ENCODE measurements at regions not wholly inside any gene's neighbourhood (a gene's known extent, or its start where the extent isn't known, plus 50 kb on each side); places are given as distances from the start of the nearest gene placed in this dataset.

GRCh38 chr14:44448951-44449358 lies 58.1 kb downstream of the FSCB start:
- TF ChIP-seq EZH2 (IDR thresholded peaks at IDR 0.05; ENCODE audit: borderline replicate concordance, low read depth, low read length, poor library complexity, severe bottlenecking) (no peak), CTCF (conservative IDR thresholded peaks at IDR 0.05; ENCODE audit: low read depth, low read length) (no peak)
